Epithelial cell of prostate (primary cell): ENCODE measurements at regions not wholly inside any gene's neighbourhood (a gene's known extent, or its start where the extent isn't known, plus 50 kb on each side); places are given as distances from the start of the nearest gene placed in this dataset.

Source experiments
- DNase-seq: peaks from one replicate; pipeline ENCODE4 v3.0.0-alpha.2; 2011; ENCODE audit warnings: low read depth, low spot score
- H3K27ac ChIP-seq: fragments of 450-650 bp; 2 replicates; pipeline ENCODE4 v1.5.1; 2017; ENCODE audit warnings: mild to moderate bottlenecking

DNA sequence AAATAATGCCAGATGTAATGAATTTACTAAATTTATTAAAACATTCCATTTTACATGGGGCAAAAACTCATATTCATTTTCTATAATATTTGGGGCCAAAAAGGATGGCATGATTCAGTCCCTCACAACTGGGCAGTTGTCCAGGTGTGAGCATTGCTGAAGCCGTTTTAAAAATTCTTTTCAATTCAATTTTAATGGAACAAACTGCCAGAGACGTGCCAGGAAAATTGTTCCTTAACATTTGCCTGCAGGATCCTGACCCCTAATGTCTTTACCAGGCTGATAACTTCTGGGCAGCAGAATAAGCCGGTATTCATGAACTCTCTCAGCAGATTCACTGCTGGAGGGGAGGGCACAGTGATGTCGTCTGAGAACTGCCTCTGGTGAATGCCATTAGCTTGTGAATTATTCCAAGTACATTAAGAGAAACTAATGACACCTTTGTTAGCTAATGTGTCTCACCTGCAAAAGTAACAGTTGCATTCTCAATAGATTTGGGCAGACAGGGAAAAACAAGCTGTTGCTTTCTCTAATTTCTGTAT lies 1445.1 kb upstream of the TENM3 start:
- no peak overlapping the region for H3K27ac ChIP-seq
- DNase-seq = no peak

DNA sequence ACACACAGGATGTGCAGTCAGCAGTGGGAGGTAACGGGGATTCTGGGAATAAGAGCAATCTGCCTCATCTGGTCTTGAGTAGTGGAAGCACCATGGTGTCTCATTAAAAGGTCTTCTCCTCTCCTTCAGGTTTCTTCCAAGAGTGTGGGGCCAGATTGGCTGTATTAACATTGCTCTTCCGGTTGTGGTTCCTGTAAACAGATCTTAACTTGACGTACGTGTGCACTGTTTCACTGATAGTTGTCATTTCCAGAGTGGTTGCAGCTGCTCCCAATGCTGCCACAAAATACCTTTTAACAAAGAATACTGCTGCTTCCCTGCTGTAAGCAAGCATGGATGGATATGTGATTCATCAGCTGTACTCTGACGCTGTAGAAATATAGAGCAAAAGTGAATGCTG lies 1443.4 kb upstream of the TENM3 start:
- no peak overlapping the region for H3K27ac ChIP-seq
- DNase-seq = no peak

DNA sequence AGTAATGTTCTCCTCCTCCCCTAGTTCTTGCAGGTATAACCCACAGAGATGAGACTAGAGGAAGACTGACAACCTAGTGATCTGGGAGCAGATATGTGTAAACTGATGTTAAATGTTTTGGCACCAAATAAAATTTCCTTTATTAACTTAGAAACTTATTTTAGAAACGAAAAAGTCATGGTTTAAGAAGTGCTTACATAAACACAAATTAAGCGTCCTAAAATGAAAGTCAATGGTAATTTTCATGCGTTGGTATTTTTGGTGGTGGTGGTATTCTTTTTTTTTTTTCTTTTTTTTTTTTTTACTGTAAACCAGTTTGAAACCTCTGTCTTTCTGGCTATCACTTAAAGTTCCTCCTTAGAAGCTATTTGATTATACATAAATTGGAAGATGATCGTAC lies 1438.1 kb upstream of the TENM3 start:
- no peak overlapping the region for H3K27ac ChIP-seq
- no peak for DNase-seq

DNA sequence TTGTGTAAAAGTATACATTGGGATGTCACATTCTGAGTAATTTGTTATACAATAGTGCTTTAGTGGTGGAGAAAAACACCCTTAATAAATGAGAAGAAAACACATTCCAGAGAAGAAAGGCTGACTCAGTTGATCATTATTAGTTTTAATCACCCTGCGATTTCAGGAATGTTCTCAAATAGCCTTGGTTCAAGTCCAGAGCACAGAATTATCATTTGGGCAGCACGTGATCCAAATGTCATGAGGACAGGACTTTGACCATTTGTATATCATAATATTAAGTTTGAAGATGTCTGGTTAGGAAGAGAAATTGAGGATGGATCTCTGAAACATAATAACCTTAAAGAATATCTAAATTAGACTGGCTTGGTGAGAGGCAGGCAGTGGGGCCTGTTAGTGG lies 1434.3 kb upstream of the TENM3 start:
- H3K27ac ChIP-seq = no peak overlapping the region
- DNase-seq = no peak

DNA sequence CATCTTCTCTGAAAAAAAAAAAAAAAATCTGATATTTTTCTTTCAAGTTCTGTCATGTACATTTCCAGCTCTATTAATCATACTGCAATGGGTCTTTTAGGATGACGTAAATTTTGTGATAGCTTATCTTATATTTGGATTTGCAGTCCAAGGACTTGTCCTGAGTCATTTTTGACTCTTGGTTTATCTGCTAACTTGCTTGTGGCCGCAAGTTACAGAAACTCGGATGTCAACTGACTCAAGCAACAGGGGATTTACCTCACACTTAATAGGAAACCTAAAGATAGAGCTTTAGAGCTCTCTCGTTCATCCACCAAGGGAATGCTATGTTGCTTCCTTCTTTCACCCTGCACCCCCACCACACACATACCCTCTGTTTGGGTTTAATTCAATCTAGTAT lies 1433.8 kb upstream of the TENM3 start:
- H3K27ac ChIP-seq = no peak overlapping the region
- DNase-seq = no peak

DNA sequence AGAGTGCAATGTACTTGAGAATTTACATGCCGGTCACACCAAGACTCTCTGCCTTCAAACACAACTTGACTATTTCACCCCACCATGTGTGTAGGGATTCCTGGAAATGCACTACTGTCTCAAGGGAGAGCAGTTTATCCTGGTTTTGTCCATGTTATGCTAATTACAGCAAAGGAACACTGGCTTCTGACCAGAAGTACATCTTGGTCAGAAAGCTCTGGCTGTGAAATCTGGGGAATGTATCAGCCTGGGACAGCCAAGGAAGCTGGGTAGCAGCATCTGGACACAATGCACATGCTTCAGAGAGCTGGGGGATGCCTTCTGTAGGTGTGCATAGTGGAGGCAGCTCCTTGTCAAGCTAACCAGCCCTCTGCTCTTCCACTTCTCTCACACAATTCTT lies 1432.6 kb upstream of the TENM3 start:
- no peak for DNase-seq
- H3K27ac ChIP-seq = no peak overlapping the region

DNA sequence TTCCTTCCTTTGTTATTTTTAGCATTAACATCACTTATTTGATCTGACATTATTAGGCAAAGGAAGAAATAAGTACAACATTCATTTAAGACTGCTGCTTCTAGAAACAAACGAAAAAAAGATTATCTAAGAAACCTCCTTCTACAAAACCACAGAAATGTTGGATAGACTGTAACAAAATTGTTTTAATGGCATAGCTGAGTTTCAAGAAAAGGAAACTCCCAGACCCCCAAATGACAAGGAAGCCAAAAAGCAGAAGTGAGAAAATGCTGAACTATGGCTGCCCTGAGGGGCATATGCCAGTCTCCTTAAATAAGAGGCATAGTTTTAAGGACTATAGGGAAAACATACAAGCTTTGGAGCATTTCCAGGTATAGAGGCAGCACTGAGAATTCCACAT lies 1431.6 kb upstream of the TENM3 start:
- no peak for DNase-seq
- H3K27ac ChIP-seq = no peak overlapping the region

DNA sequence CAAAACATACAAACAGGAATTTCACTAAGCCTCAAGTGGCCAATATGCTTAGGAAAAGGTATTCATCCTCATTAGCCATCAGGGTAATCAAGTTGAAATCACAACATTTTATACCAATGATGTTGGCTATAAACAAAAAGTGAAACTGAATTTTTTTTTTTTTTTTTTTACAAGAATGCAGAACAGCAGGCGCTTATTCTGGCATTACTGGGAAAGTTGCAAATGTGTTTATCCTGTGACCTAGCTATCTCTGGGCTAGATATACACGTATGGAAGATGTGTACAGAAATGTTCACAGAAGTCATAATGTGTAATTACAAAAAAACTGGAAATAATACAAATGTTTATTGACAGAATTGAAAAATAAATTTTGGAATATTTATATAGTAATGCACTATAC lies 1430.4 kb upstream of the TENM3 start:
- no peak for DNase-seq
- H3K27ac ChIP-seq = no peak overlapping the region

DNA sequence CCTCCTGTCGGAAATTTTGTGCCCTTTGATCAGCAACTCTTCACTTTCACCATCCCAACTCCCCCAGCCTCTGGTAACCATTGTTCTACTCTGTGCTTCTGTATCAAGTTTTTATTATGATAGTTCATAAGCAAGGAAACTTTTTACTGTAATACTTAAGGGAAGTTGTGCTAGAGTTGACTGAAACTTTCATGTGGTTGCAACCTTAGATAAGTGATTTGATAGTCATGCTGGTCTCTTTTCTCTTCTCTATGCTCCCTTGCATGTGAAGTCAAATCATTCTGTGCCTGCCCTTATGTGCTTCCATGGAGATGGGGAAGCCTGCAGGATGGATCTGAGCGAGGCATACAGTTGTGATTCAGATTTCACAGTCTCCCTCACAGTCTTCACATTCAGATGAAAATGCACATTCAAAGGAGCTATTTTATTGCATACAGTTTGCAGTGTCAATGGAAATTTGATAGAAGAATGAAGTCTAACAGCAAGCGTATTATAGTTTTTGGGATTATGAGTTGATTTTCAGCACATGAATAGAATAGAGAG lies 1428.3 kb upstream of the TENM3 start:
- no peak for DNase-seq
- no peak overlapping the region for H3K27ac ChIP-seq

DNA sequence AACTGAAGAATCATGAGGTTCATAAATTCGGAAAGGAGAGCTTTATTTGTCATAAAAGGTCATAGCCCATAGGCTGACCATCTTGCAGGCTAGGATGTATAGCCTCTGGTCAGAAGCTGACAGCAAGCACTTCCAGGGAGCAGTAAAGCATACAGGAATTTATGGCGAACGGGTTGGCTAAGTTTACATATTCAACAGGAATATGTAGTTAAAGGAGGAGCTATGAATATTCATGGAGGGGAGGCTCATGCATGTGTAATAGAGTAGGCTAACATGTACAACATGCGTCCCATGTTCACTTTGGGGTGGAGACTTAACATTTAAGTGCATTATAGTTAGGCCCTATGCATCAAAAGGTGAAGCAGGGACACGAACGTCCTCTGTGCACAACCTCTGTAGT lies 1425.7 kb upstream of the TENM3 start:
- DNase-seq = no peak
- no peak overlapping the region for H3K27ac ChIP-seq

DNA sequence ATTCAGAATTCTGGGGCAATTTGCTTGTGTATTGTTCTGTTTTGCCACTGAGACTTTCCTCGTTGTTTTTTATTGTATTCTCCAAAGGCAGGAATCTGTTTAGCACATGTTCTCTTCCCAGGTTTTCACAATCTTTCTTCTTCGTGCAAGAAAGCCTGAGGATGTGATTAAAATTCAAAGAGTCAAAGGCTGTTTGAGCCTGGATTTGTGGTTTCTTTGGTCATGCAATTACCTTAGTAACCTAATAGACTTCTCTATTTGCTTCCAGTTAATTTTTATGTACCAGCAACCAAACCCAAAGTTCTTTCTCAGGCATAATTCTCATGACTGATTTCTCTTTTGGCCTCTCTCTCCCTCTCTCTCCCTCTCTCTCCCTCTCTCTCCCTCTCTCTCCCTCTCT lies 1420.1 kb upstream of the TENM3 start:
- DNase-seq = no peak
- no peak overlapping the region for H3K27ac ChIP-seq

DNA sequence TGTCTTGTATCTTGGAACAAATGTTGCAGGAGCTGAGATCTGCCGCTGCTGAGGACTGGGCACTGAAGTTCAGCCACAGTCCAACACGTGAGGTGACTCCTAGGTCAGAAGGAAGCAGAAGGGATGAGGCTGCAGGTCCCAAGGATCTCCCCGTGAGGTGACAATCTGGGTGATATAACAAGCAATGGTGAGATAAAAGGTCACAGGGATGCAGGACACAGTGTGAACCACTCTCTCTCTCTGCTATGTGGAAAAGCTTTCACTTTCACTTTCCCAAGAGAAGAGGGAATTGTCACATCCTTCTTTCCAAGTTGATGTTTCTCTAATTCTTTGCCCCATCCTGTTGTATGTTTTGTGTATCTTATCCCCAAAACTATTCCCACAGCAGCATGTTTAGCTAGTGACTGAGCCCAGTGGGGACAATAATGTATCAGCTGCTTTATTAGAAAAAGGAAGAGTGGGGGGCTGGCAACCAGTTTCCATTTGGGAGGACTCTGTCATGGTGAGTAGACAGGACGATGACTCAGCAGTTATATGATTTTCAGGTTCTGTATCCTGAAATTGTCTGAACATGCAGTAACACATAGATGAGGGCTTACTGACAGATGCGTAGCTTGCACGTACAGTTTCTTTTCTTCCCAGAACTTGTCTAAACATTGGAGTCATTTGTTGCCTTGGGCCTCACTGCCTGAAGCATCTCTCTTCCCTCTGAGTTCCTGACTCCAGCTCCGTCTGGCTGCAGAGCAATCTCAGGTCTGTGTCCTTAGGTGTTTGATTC lies 1415.8 kb upstream of the TENM3 start:
- peak; percentile 81 for DNase-seq
- peak overlapping the region; percentile 40 for H3K27ac ChIP-seq

DNA sequence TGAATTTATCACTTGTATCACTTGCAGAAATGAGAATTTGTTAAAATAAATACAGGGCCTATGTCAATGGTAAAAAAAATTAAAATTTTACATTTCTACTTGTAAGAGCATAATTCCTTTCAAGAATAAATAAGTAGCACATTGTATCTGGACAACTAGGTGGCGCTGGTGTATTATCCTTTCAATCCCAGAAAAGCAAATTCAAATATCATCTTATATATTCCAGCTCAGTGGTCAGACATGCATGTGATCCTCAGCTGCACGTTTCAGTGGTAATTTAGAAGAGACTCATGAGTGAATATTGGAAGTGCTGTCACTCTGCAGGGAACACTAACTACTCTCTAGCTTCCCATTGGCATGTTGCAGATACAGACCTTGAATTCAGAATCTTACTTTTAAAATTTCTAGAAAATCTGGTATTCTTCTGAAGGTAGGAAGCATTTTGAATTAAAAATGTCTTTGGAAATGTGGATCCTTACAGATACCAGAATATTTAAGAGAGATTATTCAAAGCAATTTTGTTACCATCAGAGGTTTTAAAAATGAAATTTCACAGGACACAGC lies 1414.7 kb upstream of the TENM3 start:
- no peak overlapping the region for H3K27ac ChIP-seq
- peak; percentile 14 for DNase-seq

DNA sequence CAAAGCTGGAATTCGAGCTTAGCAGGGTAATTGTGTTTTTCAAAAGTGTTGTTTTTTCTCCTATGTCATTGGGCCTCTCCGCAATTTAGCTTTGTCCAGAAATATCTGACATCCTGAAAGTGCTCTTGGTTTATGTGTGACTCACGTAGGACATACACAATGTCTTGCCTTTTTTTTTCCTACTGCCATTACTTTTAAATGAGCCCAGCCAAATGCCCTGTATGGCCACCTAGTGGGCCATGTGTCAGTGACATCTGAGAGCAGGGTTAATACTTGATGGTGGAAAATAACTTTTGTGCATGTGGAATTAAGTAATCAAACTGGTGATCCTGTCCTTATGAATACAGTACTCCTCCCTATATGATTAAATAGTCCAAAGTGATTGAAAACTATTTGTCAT lies 1411.1 kb upstream of the TENM3 start:
- no peak overlapping the region for H3K27ac ChIP-seq
- no peak for DNase-seq

DNA sequence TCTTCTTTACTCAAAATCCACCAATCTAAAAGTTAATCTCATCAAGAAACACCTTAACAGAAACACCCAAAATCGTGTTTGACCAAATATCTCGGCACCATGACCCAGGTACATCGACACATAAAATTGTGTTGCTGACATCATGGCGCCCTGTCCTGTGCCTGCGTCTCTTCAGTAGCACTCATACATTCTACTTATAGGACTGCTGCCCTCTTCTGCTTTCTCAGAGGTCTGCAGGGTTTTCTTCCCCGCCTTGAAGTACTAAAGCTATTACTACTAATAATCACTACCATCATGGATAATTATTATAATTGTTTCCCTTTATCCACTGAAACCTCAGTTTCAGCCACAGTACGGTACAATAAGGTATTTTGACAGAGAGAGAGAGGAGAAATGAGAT lies 1403.1 kb upstream of the TENM3 start:
- no peak overlapping the region for H3K27ac ChIP-seq
- no peak for DNase-seq

DNA sequence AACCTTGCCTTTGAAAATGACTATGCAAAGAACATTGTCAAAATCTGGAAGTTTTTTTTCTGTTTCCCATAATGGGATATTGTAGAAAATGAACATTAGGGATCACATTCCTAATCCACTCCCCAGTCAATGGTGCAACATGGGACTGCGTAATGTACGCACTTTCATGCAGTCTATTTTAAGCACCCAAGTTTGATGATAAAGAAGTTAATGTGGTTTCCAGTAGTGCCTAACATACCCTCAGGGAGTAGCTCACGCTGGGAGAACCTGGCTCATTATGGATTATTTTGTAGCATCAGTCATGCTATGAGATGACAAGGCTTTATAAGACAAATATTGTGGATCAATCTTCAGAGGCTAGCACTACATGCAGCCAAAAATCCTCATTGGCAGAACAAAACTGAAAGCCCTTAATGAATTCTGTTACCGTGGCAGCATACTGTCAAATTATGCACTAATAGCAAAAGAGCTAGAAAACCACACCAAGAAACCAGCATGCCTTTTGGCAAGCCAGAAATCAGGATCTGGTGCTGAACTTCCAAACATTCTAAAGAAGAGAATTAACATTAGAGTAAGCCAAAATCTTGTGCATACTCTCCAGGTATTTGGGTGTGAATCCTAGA lies 1392.8 kb upstream of the TENM3 start:
- DNase-seq = no peak

DNA sequence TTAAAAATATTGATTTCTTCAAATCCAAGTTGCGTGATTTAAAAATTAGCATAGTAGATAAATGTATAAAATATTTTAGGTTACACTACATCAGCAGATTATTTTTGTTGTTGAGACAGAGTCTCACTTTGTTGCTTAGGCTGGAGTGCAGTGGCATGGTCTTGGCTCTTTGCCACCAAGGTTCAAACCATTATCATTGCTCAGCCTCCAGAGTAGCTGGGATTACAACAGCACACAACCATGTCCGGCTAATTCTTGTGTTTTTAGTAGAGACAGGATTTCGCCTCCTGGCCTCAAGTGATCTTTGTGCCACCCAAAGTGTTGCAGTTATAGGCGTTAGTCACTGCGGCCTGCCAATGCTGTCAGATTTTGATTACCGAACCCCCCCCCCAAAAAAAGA lies 1390.5 kb upstream of the TENM3 start:
- DNase-seq = no peak
- H3K27ac ChIP-seq = no peak overlapping the region

More for the DNA sequence above, 1392.8 kb upstream of the TENM3 start:
- H3K27ac ChIP-seq = no peak overlapping the region

DNA sequence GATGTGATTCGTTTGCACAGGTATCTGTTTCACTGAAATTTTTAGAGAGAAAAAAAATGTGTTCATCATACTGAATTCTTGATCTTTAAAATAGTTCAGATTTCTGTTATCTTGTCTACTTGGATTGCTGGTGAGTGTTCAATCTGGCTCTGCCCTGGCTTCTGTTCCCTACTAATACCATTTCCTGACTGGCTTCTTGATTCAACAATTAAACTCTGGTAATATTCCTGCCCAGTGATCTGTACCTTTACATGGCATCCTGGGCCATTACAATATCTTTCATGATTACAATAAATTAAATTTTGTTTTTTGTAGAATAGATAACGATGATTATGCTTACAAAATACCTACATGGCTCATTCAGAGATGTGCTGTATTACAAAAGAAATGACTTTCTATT lies 1388.0 kb upstream of the TENM3 start:
- DNase-seq = no peak
- H3K27ac ChIP-seq = no peak overlapping the region

DNA sequence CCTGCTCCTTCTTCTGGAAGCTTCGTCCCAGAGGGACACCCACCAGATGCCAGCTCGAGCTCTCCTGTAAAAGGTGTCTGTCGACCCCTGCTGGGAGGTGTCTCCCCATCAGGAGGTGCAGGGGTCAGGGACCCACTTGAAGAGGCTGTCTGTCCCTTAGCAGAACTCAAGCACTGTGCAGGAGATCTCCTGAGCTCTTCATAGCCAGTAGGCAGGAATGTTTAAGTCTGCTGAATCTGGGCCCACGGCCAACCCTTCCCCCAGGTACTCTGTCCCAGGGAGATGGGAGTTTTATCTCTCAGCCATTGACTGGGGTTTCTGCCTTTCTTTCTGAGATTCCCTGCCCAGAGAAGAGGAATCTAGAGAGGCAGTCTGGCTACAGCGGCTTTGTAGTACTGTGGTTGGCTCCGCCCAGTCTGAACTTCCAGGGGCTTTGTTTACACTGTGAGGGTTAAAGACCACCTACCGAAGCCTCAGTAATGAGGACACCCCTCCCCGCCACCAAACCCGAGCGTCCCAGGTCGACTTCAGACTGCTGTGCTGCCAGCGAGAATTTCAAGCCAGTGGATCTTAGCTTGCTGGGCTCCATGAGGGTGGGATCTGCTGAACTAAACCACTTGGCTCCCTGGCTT lies 1383.0 kb upstream of the TENM3 start:
- no peak overlapping the region for H3K27ac ChIP-seq
- DNase-seq = no peak

DNA sequence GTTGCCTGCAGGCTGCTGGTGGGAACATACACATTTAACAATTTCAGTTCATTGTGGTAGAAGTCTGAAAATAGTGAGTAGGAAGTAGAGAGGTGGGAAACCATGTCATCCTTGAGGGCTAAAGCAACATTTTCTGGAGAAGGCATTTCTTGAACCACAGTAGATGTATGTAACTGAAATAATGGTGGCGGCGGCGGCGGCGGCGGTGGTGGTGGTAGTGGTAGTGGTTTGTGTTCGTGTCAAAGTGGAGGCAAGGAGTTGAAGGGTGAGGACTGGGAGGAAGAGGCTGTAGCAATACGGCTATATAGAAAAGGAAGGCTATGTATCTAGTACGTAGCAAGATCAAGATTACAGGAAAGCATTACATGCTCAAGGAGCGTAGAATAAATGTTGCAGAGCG lies 1381.6 kb upstream of the TENM3 start:
- H3K27ac ChIP-seq = no peak overlapping the region
- DNase-seq = no peak
